NCI-H82 (cell line): ENCODE measurements at regions not wholly inside any gene's neighbourhood (a gene's known extent, or its start where the extent isn't known, plus 50 kb on each side); places are given as distances from the start of the nearest gene placed in this dataset.
"Not testable (repeated sequence)": the region's sequence is repeated elsewhere in the genome, so short reads cannot be mapped to it uniquely, and the experiment has no call there.

Source experiments
- DNase-seq: peaks from one replicate; lab custom pipeline; 2025; lab: John Stamatoyannopoulos, UW

- no peak for DNase-seq
Observed at GRCh38 chr2:129548880-129549279, 430.6 kb upstream of the RAB6C start.

- no peak for DNase-seq
Observed at GRCh38 chr2:129550536-129550935, 428.9 kb upstream of the RAB6C start.

GRCh38 chr2:129554373-129554772 is 425.1 kb upstream of the RAB6C start:
- DNase-seq = no peak

DNA sequence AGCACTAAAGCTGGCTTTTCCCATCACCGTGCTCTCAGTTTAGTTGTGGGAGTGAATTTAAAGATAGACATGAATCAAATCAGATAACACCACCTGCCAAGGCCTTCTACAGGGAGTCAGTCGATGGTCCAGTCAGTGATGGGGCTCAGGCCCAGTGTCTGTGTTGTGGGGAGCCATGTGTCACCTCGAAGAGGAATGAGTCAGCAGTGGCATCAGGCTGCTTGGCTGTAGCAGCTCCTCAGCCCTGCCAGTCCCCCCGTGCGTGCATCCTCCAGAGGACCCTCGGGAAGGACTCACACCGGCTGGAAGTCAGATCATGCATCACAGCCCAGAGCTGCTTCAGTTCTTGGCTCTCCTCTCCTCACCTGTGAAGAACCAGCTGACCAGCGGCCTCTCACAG is 420.4 kb upstream of the RAB6C start:
- no peak for DNase-seq

- DNase-seq = no peak
Observed at GRCh38 chr2:129565551-129566109, 413.8 kb upstream of the RAB6C start.

DNA sequence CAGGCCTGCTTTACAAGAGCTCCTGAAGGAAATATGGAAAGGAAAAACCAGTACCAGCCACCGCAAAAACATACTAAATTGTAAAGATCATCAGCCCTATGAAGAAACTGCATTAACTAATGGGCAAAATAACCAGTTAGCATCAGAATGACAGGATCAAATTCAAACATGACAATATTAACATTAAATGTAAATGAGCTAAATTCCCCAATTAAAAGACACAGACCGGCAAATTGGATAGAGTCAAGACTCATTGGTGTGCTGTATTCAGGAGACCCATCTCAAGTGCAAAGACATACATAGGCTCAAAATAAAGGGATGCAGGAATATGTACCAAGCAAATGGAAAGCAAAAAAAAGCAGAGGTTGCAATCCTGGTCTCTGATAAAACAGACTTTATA is 408.7 kb upstream of the RAB6C start:
- DNase-seq = not testable (repeated sequence)

DNA sequence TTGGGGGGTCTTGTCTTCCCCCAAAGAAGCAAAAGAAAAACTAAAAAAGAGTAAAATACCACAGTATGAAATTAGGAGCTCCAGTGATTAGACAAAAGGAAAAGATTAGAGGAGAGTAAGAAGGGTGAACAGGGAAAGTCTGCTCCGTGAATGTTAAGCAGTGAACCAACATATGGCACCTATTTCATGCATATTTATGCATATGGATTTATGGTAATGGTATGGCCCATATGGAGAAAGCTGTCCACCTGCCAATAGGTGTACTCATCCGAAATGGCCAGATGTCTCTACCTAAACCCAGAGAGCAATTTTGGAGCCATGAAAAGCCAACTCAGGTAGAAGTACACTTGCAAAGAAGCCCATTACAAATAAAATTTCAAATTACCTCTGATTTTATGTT is 404.0 kb upstream of the RAB6C start:
- DNase-seq = no peak

DNA sequence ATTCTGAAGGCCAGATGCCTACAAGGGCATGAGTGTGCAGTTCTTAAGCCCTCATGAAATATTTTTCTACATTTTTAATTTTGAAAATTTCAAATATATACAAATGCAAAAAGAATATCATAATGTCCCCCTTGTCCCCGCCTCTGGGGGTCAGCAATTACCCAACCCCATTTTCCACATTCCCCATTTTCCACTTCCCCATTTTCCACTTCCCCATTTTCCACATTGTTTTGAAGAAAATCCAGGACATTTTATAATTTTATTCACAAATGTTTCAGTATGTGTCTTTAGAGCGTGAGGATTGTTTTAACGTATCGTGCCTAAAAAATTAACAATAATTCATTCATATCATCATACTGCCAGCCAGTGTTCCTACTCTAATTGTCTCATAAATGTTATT is 403.6 kb upstream of the RAB6C start:
- no peak for DNase-seq

- DNase-seq = no peak
Observed at GRCh38 chr2:129580001-129580400, 399.5 kb upstream of the RAB6C start.

DNA sequence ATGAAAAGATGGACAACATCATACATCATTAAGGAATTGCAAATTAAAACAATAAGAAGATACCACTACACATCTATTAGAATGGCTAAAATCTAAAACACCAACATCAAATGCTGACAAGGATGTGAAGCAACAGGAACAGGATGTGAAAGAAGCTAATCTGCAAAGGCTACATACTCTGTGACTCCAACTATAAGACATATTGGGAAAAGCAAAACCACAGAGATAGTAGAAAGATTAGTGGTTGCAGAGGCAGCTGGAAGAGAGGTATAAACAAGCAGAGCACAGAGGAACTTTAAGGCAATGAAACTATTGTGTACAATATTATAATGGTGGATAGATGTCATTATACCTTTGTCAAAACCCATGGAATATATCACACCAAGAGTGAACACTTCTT is 393.7 kb upstream of the RAB6C start:
- no peak for DNase-seq

- DNase-seq = no peak
Observed at GRCh38 chr2:129587426-129588064, 391.9 kb upstream of the RAB6C start.

DNA sequence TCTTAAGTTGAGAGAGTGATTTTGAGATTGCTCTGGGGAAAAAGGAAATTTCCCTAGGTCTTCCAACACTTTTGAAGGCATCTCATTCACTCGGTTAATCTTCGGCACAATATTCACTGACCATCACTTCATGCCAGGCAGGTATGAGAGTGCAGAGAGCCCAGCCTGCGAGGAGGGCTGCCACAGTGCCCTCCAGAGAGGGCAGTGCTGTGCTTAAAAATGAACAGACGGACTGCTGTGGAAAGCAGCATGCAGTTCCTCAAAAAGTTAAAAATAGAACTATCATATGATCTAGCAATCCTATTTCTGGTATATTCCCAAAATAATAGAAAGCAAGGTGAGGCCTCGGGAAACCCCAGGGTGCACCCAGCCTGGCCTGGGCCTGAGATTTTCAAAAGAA is 374.9 kb upstream of the RAB6C start:
- DNase-seq = no peak

DNA sequence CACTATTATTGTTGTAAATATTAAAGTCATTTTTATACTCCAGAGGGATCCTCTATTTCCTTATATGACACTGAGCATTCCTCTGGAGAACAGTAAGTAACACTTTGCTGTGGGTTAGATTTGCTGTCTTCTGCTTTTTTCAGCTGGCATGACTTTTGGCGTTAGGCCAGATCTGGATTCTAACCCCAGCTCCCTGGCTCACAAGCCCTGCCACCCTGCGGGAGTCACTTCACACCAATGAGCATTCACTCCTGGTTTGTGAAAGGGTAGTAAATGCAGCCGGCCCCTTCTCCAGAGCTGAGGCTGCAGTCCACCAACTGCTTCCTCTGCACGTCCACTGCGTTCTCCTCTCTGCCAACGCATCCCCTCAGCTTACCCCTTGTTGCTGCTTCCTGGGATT is 373.8 kb upstream of the RAB6C start:
- no peak for DNase-seq

- no peak for DNase-seq
Observed at GRCh38 chr2:129606496-129607270, 372.8 kb upstream of the RAB6C start.

DNA sequence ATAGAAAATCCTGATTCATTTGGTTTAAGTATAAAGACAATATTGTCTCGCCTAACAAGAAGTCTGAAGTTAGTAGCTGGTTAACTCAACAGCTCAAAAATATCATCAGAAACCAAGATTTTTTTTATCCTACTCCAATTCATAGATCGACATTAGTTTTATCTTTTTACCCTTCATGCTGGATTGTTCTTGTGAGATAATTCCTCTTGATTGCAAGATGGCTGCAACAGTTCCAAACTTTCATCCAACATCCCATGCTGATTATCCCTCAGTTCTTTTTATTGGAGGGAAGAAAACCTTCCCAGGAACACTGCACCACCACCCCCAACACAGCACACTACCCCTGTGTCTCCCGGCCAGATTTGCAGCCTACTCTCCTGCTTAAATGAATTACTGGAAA is 370.2 kb upstream of the RAB6C start:
- DNase-seq = no peak

- no peak for DNase-seq
Observed at GRCh38 chr2:129610766-129611165, 368.7 kb upstream of the RAB6C start.

DNA sequence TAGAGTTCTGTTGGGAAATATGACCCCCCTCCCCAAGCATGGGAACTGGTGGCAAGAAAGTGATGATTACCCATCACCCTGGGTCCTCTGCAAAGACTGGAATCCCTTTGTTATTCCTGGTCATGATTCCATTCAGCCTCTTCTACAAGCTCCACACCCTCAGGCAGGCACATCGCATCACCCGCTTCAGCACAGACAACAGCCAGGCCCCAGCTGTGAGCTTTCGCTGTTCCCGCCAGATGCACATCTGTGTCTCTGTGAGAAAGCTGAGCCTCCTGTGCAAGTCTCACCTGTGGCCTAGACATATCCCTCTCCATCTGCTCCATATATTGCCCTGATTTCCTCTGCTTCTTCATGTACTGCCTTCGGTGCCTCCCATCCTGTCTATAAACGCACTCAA is 368.0 kb upstream of the RAB6C start:
- DNase-seq = no peak

- no peak for DNase-seq
Observed at GRCh38 chr2:129619471-129619870, 360.0 kb upstream of the RAB6C start.

GRCh38 chr2:129620411-129620810 is 359.1 kb upstream of the RAB6C start:
- no peak for DNase-seq

DNA sequence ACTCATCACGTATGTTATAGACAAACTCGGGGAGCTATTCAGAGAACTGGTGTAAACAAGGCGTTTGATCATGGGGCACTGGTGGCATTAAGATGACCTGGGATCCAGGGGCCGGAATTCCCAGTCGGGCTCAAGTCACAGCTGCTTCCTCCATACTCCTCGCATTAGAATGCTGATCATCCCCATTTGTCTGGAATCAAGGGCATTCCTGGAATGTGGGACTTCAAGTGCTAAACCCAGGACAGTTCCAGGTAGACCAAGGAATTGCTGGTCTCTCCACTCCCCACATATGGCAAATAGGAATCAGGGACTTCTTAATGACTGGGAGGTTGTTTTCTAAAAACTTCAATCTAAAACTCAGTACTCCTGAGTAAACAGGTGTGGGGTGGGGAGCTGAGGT is 355.7 kb upstream of the RAB6C start:
- no peak for DNase-seq

DNA sequence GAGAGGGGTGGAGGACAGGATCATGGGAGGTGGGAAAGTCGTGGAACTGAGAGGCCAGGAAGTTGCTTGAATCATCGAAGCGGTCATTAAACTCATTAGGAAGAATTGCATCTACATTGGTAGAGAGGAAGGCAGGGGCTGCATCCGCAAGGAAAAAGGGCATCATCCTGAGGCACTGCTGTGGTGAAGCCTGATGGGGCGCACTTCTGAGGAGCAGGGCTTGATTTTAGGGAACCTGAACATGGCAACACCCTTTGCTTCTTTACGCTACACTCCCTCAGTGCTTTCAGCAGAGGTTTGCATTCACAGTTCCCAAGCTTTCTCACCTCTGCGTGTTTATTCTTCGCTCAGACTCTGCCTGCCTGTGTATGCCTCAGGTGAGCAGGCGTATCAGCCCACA is 352.0 kb upstream of the RAB6C start:
- no peak for DNase-seq

DNA sequence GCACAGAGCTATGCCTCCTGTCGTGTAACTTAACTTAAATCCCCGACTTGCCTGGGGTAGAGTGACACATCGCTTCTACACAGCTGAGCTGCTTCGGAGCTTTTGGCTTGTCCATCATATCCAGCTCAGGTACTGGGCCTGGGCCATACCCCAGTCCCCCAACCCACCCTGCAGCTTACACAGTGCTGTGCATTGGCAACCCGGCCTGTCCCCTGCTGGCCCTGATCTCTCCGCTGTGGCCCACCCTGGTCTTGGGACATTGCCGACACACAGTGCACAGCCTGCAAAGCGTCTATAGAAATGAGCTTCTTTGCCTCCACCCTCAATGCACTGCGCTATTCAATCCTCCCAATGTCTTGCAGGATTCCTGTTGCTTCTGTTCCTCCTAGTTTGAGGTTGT is 342.8 kb upstream of the RAB6C start:
- DNase-seq = no peak

DNA sequence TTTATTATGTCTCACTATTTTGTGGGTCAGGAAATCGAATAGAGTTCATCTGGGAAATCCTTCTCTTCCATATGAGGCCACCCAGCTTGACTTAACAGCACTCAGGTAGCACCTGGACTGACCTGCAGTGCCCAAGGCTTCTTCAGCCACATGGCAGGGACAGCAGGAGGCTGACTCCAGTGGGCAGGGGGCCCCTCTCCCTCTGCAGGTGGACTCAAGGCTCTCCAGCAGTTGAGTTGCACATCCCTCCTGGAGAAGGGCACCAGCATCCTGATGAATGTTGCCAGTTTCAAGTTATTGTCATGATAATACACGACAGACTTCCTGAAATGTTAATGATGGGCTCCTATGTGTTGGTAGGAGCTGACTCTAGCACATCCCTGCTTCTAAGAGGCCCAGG is 338.1 kb upstream of the RAB6C start:
- DNase-seq = no peak
